NCI-H345 treated with DMSO at 0.1 percent for 48 hours (cell line): ENCODE measurements at regions not wholly inside any gene's neighbourhood (a gene's known extent, or its start where the extent isn't known, plus 50 kb on each side); places are given as distances from the start of the nearest gene placed in this dataset.
"Not testable (repeated sequence)": the region's sequence is repeated elsewhere in the genome, so short reads cannot be mapped to it uniquely, and the experiment has no call there.

Source experiments
- DNase-seq: peaks from one replicate; lab custom pipeline; 2025; ENCODE audit not compliant: unreplicated experiment; lab: John Stamatoyannopoulos, UW

DNA sequence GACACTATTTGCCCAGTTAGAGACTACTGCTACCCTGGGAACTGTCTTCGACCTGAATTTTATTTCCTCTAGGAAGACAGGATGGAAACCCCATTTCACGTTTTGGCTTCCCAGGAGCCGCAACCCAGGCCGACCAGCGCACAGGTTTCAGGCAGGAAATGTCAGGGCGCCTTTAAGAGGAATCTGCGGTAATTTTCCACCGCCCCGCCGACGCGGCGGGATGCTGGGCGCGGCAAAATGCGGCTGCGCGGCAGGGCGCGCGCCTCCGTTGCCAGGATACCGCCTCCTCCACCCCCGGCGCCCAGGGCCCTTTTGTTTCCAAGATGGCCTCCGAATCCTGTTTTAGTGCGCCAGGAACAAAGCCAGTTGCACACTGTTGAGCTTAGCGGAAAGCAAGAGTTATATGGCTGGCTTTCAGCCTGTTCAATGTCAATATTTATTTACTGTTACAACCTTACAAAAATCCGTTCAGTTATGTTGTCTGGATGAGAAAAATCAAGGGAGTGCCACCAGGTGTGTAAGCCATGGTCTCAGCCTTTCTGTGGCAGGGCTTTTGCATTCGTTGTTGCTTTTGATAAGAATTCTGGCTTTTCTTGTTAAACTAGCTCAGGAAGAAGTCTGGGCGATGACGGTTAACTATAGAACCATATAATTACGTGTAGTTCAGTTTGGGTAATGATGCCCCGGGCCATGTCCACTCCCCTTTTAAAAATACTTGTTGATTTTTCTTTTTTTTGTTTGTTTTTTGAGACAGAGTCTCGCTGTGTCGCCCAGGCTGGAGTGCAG, 79.7 kb upstream of the CHD2 start:
- DNase-seq: peak; percentile 82

DNA sequence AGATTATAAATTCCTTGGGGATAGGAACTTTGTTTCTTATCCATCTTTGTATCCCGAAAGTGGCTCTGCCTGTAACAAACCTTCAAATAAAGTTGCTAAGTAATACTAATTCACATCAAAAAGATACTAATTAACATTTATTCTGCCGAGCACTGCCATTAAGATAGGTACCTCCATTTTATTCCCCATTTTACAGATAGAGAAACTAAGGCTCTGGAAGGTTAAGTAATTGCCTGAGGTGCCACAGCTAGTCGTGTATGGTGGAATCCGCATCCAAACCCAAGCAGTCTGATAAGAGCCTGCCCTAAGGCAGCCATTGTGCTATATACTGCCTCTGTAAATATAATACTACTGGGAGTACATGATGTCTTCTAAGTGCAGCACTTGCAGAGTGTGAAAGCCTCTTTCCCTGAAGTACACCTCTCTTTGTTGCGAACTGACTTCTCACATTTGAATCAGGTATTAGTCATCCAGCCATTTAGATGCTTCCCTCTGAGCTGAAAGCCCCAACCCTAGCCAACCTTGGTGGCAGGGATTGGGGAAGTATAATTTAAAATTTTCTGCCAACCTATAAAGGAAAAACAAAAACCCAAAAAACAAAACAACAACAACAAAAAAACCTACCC, 78.5 kb upstream of the CHD2 start:
- no peak for DNase-seq

DNA sequence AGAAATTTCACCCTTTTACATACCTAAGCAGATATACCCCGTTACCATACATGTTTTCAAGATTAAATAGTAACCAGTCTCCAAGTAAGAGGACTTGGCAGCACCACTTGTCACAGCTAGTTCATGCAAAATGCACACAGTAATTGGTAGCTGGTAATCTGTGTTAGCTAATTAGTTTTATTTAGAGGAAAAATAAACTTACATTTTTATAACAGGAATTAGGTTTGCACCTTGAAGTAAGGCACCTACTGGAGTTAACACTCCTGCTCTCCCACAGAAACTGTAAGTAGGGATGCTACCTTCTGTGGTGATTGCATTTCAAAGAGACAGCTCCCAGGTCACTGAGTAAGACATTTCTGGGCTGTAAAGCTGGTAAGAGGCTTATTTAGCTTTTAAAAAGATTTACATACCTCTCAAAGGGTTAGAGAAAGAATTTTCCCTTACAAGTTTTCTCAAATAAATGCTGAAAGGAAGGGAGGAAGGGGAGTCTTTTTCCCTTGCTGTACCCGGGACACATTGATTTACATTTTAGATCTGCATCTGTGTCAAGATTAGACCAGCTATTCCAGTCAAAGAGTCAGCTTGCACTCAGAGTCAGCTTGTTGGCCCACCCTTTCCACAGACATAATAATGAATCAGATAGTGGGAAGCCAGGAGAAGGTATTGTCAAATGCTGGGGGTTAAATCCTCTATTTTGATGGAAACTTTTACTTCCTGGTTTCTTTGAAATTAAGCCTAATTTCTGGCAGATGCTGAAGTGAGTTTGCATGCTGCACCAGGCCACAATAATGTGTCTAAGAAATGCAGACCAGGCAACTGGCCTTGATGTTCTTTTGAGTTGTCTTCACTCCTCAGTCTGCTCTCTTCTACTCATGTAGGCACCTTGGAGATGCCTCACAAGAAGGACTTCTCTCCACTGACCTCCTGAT, 77.6 kb upstream of the CHD2 start:
- DNase-seq: no peak

DNA sequence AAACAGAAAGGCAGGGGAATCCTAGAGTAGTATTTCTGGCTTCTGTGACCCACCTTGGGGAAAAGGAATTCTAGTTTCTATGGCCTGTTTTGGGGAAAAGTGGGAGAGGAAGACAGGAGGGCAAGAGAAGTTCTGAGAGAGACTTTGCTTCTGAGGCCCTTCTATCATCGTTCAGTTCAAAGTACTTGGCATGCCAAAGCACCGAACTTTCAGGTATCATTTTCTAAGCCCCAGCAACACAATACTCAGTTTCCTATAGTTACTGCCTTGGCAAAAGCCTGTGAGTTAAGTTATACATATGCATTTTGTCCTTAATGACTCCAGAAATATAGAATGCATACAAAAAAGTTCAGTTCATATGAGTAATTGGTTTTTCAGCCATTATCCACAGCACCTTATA, 74.1 kb upstream of the CHD2 start:
- DNase-seq: no peak

DNA sequence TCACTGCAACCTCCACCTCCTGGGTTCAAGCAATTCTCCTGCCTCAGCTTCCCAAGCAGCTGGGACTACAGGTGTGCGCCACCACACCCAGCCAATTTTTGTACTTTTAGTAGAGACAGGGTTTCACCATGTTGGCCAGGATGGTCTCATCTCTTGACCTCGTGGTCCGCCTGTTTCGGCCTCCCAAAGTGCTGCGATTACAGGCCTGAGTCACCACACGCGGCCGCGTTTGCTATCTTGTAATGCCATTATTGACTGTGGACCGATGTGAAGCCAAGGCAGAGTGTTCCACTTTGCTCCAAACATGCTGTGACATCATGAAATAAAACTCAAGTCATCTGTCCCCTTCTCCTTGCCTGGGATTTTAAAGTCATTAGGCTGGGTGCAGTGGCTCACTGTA, 72.1 kb upstream of the CHD2 start:
- not testable (repeated sequence) for DNase-seq

DNA sequence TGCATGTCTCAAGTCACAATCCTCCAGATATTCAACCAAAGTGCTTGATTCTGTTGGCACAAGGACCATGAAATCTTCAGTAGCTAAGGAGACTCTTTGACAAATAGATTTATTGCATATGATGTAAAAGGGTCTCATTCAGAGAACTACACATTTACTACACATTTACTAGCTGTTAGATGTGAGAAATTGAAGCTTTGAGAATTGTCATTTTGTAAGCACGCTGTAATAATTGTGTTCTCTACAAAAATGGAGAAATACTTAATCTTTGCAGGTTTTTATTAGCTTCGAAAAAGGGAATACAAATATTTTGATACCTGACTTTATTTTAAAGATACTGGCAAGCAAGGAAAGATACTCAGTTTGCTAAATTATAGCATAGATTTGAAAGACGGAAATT, 70.2 kb upstream of the CHD2 start:
- no peak for DNase-seq

DNA sequence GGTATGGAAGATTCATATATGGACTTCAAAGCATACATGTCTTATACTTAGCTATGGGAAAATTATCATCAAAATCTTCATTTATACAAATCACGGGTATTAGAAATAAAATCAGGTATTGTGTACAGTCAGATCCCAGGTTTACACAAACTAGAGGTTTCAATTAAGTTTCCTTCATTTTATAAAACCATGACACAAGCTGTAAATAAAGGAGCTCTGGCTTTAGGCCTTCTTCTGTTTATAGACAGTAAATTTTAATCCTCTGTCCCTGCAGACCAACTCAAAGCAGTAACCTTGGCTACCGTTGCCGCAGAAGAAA, 68.8 kb upstream of the CHD2 start:
- DNase-seq: no peak

DNA sequence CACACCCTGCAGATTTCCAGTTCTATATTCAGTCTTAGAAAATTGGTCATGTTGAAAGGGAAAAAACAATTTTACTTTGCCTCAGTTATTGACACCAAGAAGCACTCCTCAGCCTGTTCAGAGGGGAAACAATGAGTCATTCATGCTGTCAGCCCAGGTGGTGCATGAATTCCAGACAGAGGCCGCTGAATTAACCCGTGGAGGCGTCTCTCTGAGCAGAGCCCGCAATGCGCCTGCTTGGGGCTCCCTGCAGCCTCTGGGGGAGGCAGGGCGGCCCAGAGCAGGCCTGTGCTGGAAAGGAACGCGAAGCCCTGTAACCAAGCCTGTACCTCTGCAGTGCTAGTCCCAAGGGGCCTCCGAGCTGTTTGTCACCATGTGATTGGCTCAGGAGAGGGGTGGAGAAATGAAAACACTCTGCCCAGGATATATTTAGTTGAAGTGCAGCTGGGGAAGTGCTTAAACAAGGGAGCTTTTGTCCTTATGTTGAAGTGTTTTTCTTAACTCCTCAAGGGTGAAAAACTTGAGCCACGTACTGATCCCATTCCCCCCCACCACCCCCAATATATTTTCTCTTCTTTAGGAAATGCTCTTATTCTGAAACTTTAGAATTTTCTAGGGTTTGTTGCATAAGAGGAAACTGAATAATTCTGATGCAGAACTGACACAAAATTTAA, 68.3 kb upstream of the CHD2 start:
- DNase-seq: peak; percentile 94

DNA sequence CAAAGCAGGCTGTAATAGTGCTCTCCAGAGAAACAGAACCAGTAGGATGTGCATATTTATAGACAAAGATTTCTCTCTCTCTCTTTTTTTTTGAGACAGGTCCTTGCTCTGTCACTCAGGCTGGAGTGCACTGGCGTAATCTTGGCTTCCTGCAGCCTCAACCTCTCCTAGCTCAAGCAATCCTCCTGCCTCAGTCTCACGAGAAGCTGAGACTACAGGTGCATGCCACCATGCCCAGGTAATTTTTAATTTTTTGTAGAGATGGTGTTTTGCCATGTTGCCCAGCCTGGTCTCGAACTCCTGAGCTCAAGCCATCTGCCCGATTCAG, 67.1 kb upstream of the CHD2 start:
- DNase-seq: no peak

DNA sequence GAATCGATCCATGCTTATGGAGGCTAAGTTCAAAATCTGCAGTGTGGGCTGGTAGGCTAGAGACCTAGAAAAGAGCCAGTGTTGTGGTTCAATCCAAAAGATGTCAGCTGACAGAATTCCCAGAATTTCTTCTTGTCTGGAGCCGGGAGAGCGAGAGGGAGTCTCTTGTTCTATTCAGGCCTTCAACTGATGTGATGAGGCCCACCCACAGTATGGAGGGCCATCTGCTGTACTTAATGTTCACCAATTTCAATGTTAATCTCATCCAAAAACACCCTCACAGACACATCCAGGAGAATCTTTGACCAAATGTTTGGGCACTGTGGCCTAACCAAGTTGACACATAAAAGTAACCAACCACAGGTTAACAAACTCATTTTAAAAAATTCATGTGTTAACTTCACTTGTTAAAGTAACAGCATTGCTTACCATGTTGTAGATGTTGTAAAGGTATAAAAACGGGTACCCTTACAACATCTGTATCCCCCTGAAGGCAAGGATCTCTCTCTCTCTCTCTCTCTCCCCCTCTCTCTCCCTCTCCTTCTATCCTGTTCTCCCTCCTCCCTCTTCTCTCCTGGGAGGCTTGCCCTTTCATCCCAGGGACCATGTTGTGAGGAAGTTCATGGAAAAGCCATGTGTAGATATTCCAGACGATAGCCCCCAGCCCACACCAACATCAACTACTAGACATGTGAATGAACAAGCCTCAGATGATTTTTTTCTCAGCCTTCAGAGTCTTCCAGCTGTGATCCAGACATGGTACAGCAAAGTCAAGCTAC, 66.4 kb upstream of the CHD2 start:
- no peak for DNase-seq

DNA sequence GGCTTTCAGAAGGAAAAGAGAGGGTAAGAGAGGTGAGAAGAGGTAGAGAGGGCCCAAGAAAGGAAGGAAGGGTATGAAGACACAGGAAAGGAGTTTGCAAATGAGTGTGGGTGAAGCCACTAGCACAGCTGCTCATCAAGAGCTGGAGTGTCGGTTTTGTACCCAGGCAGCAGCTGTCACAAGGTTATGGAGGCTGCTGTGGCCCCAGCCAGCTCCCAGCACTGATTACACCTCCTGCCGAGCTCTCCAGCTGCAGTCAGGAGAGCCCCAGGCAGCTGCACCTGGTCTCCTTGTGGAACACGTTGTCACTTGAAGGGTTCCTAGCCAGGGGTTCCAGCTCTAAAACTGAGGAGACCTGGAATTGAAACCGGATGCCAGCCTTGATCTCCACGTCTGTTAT, 60.4 kb upstream of the CHD2 start:
- peak; percentile 74 for DNase-seq

DNA sequence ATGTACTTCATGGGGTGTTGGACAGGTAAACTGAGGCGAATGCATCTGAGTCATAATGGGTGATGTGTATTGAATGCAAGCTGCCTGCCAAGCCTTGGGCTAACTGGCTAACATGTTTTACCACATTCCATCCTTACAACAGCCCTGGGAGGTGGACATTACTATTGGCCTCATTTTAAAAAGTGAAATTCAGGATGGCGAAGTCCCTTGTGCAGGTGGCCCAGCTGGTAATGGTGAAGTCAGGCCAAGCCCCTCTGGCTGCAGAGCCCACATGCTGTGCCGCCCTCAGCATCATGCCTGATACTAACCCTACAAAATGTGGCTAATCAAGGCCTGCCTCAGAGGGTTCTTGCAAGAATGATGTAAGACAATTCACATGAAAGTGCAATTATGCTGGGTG, 60.0 kb upstream of the CHD2 start:
- no peak for DNase-seq

DNA sequence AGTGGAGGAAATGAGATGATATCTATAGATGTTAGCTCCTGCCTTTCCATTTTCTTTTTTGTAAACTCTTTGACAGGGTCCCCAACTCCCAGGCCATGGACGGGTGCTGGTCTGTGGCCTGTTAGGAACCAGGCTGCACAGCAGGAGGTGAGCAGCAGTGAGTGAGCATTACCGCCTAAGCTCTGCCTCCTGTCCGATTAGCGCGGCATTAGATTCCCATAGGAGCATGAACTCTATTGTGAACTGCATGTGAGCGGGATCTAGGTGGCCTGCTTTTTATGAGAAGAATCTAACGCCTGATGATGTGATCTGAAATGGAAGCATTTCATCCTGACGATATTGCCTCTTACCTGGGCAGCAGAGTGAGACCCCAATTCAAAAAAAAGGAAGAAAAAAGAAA, 56.8 kb upstream of the CHD2 start:
- no peak for DNase-seq

DNA sequence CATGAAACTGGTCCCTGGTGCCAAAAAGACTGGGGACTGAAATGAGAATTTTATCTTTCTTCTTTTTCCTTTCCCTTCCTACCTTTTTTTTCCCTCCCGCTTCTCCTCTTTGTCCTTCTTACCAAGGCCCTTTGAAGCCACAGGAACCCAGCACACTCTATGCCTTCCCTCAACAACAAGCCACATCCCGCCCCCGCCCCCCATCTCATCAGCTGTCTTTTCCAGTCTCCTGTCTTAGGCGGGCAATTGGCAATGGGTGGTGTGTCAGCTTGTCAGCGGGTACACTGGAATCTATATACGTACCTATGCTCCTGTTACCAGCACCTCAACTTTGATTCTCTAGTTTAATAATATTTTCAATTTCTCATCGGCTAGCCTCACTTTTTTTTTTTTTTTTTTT, 56.3 kb upstream of the CHD2 start:
- DNase-seq: no peak

DNA sequence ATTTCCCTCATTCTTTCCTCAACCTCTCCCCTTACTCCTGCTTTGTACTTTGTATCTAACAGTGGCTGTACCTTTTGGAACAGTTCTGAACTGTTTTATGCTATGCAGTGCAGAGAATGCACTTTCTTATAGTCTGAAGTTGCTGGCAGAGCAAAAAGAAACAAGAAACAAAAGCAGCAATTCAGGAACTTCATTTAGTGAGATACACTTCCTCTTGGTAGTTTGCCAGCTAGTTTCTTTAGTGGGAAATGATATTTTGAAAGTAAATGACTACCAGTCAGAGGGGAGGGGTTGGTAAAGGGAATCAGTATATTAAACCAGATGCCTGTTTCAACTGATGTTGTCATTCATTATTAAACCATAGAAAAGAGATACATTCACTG, 55.0 kb upstream of the CHD2 start:
- no peak for DNase-seq

DNA sequence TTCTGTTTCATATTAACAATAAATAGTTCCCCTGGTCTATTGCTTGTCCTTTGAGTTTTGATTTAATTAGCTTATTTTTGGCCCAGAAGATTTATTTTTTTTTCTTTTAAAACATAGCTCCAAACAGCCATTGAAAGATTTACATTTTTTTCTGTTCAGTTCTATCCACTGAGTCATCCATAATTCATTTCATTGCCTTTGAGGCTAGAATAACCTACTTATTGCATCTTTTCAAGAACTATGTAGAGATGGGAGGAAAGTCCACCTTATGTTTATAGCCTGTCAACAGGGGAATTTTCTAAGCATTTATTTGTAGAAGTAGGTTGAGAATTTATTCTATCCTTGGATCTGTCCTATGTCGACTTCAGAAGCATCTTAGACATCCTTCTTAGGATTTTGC, 53.4 kb upstream of the CHD2 start:
- DNase-seq: no peak

DNA sequence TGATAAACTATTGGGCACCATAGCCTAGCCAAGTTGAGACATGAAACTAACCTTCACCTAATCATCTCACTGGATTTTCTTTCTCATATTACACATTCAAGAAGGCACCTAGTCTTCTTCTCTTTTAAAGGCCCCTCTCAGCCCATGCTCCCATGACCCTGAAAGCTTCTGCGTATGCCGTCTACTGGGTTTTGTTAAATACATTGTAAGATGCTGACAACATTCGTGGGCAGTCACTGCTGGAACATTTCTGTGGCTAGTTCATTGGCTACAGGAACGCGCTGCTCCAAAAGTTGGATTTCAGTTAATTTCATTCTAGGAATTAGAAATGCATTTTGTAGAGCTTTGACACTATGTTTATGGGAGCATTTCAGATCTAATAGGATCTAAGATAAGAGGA, 52.3 kb upstream of the CHD2 start:
- DNase-seq: no peak

DNA sequence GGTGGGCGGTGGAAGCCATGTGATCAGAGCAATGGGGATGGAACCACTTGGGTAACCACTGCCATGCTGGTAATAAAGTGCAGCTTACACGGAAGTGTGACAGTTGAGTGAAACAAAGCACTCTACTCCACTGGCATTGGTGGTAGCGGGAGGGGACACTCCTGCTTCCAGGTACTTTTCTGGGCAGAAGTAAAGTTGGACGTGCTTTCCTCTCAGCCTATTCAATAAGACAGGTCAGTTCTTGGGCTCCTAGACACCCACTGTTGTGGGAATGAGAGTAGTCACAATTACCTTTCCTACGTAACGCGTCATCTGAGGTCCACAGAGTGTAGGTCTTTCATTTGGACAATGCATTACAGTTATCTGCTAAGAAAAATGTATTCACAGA, 51.7 kb upstream of the CHD2 start:
- no peak for DNase-seq

DNA sequence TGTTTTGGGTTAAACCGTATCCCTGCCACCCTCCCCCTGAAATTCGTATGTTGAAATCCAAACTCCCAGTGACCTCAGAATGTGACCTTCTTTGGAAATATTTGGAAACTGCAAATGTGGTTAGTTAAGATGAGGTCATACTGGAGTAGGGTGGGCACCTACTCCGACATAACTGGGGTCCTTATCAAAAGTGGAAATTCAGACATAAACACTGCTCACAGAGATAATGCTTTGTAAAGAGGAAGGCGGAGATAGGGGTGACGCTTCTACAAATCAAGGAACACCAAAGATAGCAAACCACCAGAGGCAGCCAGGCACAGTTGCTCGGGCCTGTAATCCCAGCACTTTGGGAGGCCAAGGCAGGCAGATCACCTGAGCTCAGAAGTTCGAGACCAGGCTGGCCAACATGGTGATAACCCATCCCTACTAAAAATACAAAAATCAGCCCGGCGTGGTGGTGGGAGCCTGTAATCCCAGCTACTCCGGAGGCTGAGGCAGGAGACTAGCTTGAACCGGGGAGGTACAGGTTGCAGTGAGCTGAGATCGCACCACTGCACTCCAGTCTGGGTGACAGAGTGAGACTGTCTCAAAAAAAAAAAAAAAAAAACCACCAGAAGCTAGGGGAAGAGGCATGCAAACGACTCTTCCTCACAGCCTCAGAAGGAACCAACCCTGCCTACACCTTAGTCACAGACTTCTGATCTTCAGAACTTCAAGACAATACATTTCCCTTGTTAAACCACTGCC, 51.1 kb upstream of the CHD2 start:
- no peak for DNase-seq

DNA sequence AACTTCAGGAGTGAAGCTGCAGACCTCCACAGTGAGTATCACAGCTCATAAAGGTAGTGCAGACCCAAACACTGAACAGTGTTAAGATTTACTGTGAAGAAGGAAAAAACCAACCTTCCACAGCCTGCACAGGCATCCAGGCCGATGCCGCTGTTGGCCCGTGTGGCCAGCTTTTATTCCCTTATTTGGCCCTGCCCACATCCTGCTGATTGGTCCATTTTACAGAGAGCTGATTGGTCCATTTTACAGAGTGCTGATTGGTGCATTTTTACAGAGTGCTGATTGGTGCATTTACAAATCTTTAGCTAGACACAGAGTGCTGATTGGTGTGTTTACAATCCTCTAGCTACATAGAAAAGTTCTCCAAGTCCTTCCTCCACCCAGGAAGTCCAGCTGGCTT, 49.9 kb upstream of the CHD2 start:
- DNase-seq: not testable (repeated sequence)
